Bronchial epithelial cell (primary cell): ENCODE measurements at regions not wholly inside any gene's neighbourhood (a gene's known extent, or its start where the extent isn't known, plus 50 kb on each side); places are given as distances from the start of the nearest gene placed in this dataset.

ENCODE experiments used
- DNase-seq: peaks from one replicate; pipeline ENCODE4 v3.0.0-alpha.2; 2010; ENCODE audit warnings: low read depth
- FAIRE-seq: peaks from 2 replicates; lab custom pipeline; 2011; peaks lifted over from hg19 to GRCh38; lab: Jason Lieb, UNC
- H3K27me3 ChIP-seq: 2 replicates; pipeline ENCODE4 v1.5.1; 2011; ENCODE audit warnings: low read length; ENCODE audit not compliant: control insufficient read depth, insufficient read depth
- H3K36me3 ChIP-seq: 2 replicates; pipeline ENCODE4 v1.5.1; 2011; ENCODE audit warnings: low read length; ENCODE audit not compliant: control insufficient read depth, insufficient read depth
- H3K4me3 ChIP-seq: 2 replicates; pipeline ENCODE4 v1.5.1; 2011; ENCODE audit warnings: mild to moderate bottlenecking, low read depth, low read length, control low read depth
- CTCF ChIP-seq: IDR thresholded peaks from 2 replicates; pipeline ENCODE4 v1.5.1; 2011; ENCODE audit warnings: mild to moderate bottlenecking, moderate library complexity, low read length, control low read depth, inconsistent platforms; ENCODE audit not compliant: insufficient read depth, severe bottlenecking

GRCh38 chr10:35735412-35735811 lies 93.3 kb upstream of the FZD8 start:
- FAIRE-seq (no peak), DNase-seq (peak; percentile 76)
- H3K36me3 ChIP-seq: no peaks in the 10 kb centered on the region
- TF ChIP-seq CTCF: no peak
- no peaks in the 10 kb centered on the region for H3K27me3 ChIP-seq
- no peak overlapping the region for H3K4me3 ChIP-seq

GRCh38 chr10:35731828-35732227 lies 89.7 kb upstream of the FZD8 start:
- no peak for FAIRE-seq
- no peak for TF ChIP-seq CTCF
- no peaks in the 10 kb centered on the region for H3K36me3 ChIP-seq

GRCh38 chr10:35728341-35728740 lies 86.2 kb upstream of the FZD8 start:
- no peaks in the 10 kb centered on the region for H3K27me3 ChIP-seq
- TF ChIP-seq CTCF: no peak
- DNase-seq: no peak
- FAIRE-seq: no peak
- H3K36me3 ChIP-seq: no peaks in the 10 kb centered on the region
- no peak overlapping the region for H3K4me3 ChIP-seq

More at GRCh38 chr10:35731828-35732227, 89.7 kb upstream of the FZD8 start:
- DNase-seq: no peak
- Histone ChIP-seq H3K4me3 (no peak overlapping the region), H3K27me3 (no peaks in the 10 kb centered on the region)

- FAIRE-seq (no peak), DNase-seq (no peak)
- Histone ChIP-seq H3K27me3 (no peaks in the 10 kb centered on the region), H3K36me3 (no peaks in the 10 kb centered on the region), H3K4me3 (no peak overlapping the region)
- no peak for TF ChIP-seq CTCF
Observed at GRCh38 chr10:35726846-35727245, 84.8 kb upstream of the FZD8 start.

- TF ChIP-seq CTCF: no peak
- no peaks in the 10 kb centered on the region for H3K27me3 ChIP-seq
- no peaks in the 10 kb centered on the region for H3K36me3 ChIP-seq
- FAIRE-seq (no peak), DNase-seq (no peak)
- H3K4me3 ChIP-seq: no peak overlapping the region
Observed at GRCh38 chr10:35723992-35724391, 81.9 kb upstream of the FZD8 start.

- no peaks in the 10 kb centered on the region for H3K36me3 ChIP-seq
- FAIRE-seq: no peak
- no peak overlapping the region for H3K4me3 ChIP-seq
- H3K27me3 ChIP-seq: no peaks in the 10 kb centered on the region
- TF ChIP-seq CTCF: no peak
- DNase-seq: no peak
Observed at GRCh38 chr10:35723059-35723458, 81.0 kb upstream of the FZD8 start.
